Lower leg skin (tissue), 3 donors: ENCODE measurements at regions not wholly inside any gene's neighbourhood (a gene's known extent, or its start where the extent isn't known, plus 50 kb on each side); places are given as distances from the start of the nearest gene placed in this dataset.

ENCODE experiments used
- CTCF ChIP-seq, 3 donors: fragments of 450-650 bp; IDR thresholded peaks; one replicate each; pipeline ENCODE4 v1.5.1; 2016; ENCODE audit warnings: antibody characterized with exemption in 3 of 3, mild to moderate bottlenecking in 3 of 3, moderate library complexity in 2 of 3
- POLR2A ChIP-seq, 2 donors: fragments of 450-650 bp; IDR thresholded peaks; one replicate each; pipeline ENCODE4 v1.6.1; 2016 to 2017; ENCODE audit warnings: antibody characterized with exemption in 2 of 2, mild to moderate bottlenecking in 1 of 2, moderate library complexity in 1 of 2

- TF ChIP-seq CTCF (IDR thresholded peaks at IDR 0.05) (no peak), POLR2A (IDR thresholded peaks at IDR 0.05) (no peak)
Observed at GRCh38 chr3:72285502-72285901, 500.6 kb upstream of the PROK2 start.
